IPS-18c (cell line): ENCODE measurements at regions not wholly inside any gene's neighbourhood (a gene's known extent, or its start where the extent isn't known, plus 50 kb on each side); places are given as distances from the start of the nearest gene placed in this dataset.

Experiments used
- H3K4me3 ChIP-seq: 2 replicates; pipeline ENCODE4 v1.7.0; 2013; ENCODE audit warnings: low read depth, mild to moderate bottlenecking, low read length, moderate library complexity; ENCODE audit not compliant: insufficient read depth
- H3K9me3 ChIP-seq: one replicate; pipeline ENCODE4 v1.6.1; 2013; ENCODE audit warnings: mild to moderate bottlenecking, low read length, moderate library complexity; ENCODE audit not compliant: control insufficient read depth, insufficient read depth

DNA sequence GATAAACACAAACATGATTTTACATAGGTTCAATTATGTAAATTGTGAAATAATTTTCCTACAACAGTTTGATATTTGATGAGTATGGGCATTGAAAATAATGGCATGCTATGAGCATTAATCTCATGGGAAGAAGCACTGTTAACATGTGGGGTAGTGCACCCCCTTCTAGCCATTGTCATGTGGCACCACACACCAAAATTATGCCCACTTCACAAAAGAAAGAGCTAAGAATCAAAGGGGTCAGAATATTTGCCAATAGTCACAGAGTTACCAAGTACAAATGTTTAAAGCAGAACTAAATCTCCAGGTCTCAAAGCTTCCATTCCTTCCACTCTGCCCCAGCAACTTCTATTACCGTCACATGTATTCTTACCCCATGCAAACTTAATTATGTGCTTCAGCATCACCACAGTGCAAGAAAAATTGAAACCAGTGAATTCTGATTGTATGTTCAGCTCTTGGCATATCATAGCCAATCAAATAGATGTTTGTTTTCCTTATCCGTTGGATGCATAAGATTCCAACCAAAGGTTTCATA lies 1273.8 kb downstream of the FAM181B start:
- no peaks in the 10 kb centered on the region for H3K9me3 ChIP-seq
- H3K4me3 ChIP-seq: no peak overlapping the region

DNA sequence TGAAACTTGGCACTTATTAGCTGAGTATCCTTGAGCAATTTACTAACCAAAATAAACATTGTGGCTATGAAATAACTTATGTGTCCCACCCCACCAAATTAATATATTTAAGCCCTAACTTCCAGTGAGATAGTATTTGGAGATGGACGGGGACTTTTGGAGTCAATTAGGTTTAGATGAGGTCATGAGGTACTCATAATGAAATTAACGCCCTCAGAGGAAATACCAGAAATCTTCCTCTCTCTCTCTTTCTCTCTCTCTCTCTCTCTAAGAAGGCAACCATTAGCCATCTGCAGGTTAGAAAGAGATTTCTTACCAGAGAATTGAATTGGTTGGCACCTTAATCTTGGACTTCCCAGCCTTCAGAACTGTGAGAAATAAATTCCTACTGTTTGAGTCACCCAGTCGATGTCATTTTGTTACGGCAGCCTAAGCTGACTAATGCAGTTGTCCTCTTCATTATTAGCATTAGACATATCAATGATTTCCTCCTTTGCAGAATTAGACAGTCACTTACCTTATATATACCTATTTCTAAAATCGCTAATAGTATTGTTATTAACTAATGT lies 1284.0 kb downstream of the FAM181B start:
- Histone ChIP-seq H3K9me3 (peaks cover 2% of the 10 kb centered on the region), H3K4me3 (no peak overlapping the region)

DNA sequence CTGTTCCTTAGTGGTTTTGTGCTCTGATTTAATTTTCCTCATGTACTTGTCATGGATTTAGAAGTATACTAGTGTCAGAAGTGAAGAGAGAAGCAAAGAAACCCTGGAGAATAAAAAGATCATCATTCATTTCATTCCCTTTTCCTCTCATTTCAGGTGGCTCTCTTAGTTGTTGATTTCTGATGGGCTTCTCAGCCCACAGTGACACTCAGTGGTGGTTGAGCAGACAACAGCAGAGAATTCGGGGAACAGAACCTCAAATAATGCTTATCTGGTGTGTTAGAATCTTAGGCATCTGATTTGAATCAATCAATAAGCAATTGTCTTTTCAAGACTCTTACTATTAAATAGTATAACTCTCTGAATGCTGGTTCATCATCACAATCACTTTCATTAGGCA lies 1289.4 kb downstream of the FAM181B start:
- Histone ChIP-seq H3K9me3 (no peaks in the 10 kb centered on the region), H3K4me3 (no peak overlapping the region)

DNA sequence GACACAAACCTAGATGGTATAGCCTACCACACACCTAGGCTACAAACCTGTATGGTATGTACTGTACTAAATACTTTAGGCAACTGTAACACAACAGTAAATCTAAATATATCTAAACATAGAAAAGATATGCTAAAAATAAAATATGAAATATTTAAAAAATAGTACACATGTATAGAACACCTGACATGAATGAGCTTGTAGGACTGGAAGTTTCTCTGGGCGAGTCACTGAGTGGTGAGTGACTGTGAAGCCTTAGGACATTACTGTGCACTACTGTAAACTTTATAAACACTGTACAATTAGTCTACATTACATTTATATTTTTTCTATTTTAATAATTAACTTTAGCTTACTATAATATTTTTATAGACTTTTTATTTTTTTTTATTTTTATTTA lies 1301.3 kb downstream of the FAM181B start:
- Histone ChIP-seq H3K4me3 (no peak overlapping the region), H3K9me3 (no peaks in the 10 kb centered on the region)

DNA sequence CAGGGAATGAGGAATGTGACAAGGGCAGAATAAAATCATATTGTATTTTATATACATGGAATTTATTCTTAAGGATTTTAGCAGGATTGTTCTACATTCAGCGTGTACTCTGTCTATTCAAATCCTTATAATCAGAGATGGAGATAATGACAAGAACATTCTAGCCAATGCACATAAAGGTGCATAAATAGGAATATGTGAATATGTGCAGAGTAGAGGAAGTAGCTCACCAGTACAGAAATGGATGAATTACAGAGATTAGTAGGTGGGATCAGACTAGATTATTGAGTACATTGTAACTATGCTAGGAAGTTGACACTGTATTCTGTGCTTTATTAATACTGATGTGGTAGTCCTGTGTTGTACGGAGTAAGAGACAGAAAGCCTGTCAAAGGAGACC lies 1308.8 kb downstream of the FAM181B start:
- Histone ChIP-seq H3K9me3 (no peaks in the 10 kb centered on the region), H3K4me3 (no peak overlapping the region)

DNA sequence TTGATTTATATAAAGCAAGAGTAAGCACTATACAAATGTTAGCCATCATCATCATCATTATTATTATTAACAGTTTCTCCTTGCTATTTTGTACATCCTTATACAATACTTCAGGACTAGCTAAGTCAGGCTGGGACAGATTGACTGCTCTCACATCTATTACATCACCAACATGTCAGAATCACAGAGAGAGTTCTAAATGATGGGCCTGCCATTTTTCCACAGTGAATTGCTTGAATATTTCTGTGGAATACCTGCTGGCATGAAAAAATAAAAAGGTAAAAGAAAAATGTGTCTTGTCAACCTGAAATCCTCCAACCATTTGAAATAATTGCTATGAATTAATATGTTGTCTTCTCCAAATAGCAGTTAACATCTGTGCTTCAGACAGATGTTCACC lies 1311.3 kb downstream of the FAM181B start:
- Histone ChIP-seq H3K9me3 (no peaks in the 10 kb centered on the region), H3K4me3 (no peak overlapping the region)

DNA sequence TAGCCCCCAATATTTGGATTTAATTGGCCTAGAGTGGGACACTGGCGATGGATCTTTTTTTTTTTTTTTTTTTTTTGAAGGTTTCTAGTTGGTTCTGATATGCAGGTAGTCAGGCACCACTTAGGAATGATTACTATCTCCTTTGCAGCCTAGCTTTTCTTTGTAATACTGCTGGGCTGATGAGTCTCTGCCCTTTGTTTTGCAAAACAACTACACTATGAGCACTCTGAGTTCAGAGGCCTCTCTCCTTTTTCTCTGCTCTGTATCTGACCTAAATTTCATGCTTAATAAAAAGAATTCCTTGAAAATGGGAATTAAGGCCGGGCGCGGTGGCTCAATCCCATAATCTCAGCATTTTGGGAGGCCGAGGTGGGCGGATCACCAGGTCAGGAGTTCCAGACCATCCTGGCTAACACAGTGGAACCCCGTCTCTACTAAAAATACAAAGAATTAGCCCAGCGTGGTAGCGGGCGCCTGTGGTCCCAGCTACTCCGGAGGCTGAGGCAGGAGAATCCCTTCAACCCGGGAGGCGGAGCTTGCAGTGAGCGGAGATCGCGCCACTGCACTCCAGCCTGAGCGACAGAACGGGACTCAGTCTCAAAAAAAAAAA lies 1312.3 kb downstream of the FAM181B start:
- Histone ChIP-seq H3K9me3 (no peaks in the 10 kb centered on the region), H3K4me3 (no peak overlapping the region; the same call in 1 of the 2 replicates)

DNA sequence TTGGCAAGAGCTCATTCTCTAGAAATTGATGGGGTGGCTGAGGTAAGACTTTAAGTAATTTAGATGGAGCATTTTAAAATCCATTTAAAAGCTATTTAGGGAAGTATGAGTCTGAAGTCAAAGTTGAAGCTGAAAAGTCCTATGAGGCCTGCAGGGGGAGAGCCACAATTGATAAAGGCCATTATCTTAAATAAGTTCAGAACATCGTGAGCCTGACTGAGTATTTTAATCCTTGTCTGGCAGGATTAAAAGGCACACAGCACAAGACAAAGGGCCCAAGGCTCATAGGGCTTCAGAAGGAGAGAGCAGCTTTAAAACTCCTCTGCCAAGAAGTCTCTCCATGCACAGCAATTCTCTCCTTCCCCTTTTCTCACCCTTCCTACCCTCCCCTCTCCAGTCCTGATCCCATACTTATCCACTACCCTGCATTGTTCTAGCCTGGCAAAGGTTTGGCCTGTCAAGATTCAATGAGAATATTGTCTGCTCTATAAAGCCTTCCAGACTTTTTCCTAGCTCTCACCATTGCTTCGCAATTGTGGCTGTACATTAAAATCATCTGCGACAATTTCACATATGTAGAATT lies 1312.9 kb downstream of the FAM181B start:
- Histone ChIP-seq H3K9me3 (no peaks in the 10 kb centered on the region), H3K4me3 (no peak overlapping the region)

DNA sequence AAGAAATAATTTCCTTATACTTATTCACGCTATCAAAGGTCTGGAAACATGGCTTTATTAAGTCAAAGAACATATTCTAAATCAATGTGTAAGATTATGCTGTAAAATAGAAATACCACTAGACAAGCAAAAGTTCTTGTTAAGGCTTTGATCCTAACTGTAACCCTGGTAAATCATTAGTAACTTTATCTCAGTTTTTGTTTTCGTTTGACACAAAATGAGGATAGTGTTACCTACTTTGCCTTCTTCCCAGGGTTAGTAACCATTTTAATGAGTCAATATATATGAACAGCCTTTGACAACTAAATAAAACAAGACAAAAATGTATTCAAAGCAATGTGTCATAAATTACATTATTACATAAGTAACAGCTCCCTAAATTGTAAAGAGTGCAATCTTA lies 1336.3 kb downstream of the FAM181B start:
- no peaks in the 10 kb centered on the region for H3K9me3 ChIP-seq
- H3K4me3 ChIP-seq: no peak overlapping the region

DNA sequence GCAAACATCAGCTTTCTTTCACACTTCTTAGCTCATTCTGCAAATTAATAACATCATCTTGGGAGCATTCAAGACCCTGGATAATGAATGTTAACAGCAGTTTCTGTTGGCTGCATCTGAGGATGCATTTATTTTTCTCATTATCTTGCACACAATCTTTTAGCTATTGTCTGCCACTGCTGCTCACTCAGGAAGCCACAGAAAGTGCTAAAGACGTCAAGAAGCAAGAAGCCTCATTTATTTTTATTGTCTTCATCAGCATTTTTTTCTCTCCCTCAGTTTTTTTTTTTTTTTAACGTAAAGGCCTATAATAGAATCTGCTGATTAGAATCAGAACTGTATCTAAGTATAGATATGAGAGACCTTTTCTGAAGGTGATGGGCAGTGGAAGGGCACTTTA lies 1339.4 kb downstream of the FAM181B start:
- no peak overlapping the region for H3K4me3 ChIP-seq
- H3K9me3 ChIP-seq: no peaks in the 10 kb centered on the region

DNA sequence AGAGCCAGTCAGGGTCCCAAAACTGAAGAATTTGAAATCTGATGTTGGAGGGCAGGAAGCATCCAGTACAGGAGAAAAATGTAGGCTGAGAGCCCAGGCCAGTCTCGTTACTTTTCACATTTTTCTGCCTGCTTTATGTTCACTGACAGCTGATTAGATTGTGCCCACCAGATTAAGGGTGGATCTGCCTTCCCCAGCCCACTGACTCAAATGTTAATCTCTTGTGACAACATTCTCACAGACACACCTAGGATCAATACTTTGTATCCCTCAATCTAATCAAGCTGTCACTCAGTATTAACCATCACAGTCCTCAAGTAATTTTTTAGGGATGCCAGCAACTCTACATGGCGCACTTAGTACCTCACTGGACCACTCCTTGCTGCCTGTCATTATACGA lies 1345.3 kb downstream of the FAM181B start:
- Histone ChIP-seq H3K4me3 (no peak overlapping the region), H3K9me3 (no peaks in the 10 kb centered on the region)

DNA sequence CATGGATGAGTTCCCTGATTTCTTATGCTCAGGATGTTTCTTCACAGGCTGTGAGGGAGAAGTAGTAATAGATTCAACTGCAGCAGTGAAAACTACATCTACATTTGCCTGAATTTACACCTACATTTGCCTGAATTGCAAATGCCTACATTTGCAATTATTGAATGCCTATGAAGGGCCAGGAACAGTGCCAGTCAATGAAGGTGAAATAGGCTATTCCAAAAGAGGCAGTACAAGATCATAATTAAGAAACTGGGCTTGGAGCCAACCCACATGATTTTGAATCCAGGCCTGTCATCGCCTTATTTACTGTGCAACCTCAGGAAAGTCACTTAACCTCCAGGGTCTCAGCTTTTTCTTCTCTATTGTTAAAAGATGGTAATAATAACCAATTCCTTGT lies 1353.3 kb downstream of the FAM181B start:
- H3K9me3 ChIP-seq: no peaks in the 10 kb centered on the region
- no peak overlapping the region for H3K4me3 ChIP-seq

DNA sequence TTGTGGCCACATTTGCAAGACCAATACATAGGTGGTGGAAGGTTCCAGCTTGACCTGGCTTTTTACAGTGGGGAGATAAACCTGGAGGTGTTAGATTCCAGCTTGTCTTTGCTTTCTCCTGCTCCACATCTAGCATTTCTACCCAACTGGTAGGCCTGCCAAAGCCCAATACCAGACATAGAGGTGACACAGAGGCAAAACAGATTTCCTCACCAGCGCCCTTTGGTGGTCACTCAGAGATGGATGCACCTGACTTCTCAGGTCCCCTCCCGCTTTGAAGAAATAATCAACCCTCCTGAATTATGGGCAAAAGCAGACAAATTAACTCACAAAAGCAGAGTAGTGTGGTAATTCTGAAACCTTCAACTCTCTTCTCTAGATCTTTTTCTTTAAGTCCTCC lies 1356.2 kb downstream of the FAM181B start:
- H3K4me3 ChIP-seq: no peak overlapping the region
- H3K9me3 ChIP-seq: no peaks in the 10 kb centered on the region

DNA sequence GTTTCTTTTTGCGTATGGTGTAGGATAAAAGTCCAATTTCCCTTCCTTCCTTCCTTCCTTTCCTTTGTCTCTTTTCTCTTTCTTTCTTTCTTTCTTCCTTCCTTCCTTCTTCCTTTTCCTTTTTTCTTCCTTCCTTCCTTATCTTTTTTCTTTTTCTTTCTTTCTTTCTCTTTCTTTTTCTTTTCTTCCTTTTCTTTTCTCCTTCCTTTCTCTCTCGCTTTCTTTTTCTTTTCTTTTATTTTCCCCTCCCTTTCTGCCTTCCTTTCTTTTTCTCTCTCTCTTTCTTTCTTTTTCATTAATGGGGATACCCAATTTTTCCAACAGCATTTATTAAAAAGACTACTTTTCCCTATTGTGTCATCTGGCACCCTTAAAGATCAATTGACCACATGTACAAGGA lies 1359.7 kb downstream of the FAM181B start:
- H3K4me3 ChIP-seq: no peak overlapping the region
- no peaks in the 10 kb centered on the region for H3K9me3 ChIP-seq

DNA sequence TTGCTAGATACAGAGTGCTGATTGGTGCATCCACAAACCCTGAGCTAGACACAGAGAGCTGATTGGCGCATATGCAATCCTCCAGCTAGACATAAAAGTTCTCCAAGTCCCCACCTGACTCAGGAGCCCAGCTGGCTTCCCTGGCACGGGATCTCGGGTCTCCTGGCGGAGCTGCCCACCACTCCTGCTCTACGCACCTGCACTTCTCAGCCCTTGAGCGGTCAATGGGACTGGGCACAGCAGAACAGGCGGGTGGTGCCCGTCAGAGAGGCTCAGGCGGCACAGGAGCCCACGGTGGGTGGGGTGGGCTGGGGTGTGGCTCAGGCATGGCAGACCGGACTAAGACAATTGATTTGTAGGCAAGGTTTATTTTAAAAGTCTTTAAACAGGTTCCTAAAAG lies 1365.5 kb downstream of the FAM181B start:
- H3K9me3 ChIP-seq: no peaks in the 10 kb centered on the region
- no peak overlapping the region for H3K4me3 ChIP-seq

DNA sequence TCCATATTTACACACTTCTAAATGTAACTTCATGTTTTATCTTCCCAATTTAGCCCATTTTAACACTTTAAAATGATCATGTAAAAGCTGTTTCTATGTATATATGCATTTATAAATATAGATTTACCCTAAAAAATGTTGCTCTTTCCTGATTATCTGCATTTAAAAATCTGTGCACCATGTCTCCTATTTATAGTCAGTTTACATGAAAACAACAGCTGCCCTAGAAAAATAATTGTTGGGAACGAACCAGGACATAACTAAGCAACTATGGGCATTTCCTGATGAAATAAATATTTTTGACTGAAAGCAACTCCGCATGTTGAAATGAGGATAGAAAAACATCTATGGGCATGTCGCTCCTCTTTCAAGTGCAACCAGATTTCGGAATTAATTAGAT lies 1368.2 kb downstream of the FAM181B start:
- Histone ChIP-seq H3K4me3 (no peak overlapping the region), H3K9me3 (no peaks in the 10 kb centered on the region)

DNA sequence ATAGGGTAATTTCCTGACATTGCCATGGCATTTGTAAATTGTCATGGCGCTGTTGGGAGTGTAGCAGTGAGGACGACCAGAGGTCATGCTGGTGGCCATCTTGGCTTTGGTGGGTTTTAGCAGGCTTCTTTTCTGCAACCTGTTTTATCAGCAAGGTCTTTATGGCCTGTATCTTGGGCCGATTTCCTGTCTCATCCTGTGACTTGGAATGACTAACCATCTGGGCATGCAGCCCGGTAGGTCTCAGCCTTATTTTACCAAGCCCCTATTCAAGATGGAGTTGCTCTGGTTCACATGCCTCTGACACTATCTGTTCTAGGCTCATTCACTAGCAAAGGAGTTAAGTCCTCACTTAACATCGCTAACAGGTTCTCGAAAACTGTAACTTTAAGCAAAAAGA lies 1374.2 kb downstream of the FAM181B start:
- Histone ChIP-seq H3K9me3 (no peaks in the 10 kb centered on the region), H3K4me3 (no peak overlapping the region)

DNA sequence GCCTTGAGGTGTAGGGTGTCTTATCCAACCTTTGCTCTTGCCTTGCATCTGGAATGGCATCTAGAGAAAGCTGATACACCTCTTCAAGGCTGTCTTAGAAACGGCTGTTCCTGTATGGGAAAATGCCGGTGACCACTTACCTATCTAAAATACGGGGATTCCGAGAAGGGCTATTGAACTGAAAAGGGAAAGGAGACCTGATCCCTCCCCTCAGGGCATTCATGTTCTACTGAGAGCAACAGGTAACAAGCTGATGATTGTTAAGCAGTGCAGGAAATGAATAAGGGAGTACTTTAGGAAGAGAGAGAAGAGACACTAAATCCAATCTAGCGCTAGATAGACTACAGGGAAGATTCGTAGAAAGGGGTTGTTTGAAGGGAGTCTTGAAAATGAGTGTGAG lies 1388.1 kb downstream of the FAM181B start:
- Histone ChIP-seq H3K4me3 (no peak overlapping the region), H3K9me3 (no peaks in the 10 kb centered on the region)

DNA sequence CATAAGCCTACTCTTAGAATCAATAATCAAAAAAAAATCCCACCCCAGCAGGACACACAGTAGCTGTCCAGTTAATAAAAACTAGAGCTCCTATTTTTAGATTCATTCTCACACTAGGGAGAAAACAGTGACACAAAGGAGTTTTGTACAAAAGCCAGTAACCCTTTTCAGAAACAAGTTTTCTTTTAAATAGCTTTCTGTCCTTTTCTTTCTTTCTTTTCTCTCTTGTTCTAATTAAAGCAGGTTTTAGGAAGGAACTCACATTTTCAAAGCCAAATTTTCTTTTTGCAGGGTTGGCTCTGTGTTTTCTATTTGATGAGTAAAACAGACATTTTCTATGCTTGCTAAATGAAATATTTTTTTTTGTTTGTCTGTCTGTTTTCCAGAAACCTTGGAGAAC lies 1390.7 kb downstream of the FAM181B start:
- no peak overlapping the region for H3K4me3 ChIP-seq

More for the DNA sequence above, 1390.7 kb downstream of the FAM181B start:
- H3K9me3 ChIP-seq: no peaks in the 10 kb centered on the region
